ENCODE measurements at regions not wholly inside any gene's neighbourhood (a gene's known extent, or its start where the extent isn't known, plus 50 kb on each side); places are given as distances from the start of the nearest gene placed in this dataset.
A peak's percentile ranks its signal among the peaks of the same experiment; 100 is the strongest.
"Not testable (repeated sequence)": the region's sequence is repeated elsewhere in the genome, so short reads cannot be mapped to it uniquely, and the experiment has no call there.

- DNase-seq = no peak
Measured at GRCh38 chr5:36482812-36483211, 123.6 kb upstream of the SLC1A3 start.

DNA sequence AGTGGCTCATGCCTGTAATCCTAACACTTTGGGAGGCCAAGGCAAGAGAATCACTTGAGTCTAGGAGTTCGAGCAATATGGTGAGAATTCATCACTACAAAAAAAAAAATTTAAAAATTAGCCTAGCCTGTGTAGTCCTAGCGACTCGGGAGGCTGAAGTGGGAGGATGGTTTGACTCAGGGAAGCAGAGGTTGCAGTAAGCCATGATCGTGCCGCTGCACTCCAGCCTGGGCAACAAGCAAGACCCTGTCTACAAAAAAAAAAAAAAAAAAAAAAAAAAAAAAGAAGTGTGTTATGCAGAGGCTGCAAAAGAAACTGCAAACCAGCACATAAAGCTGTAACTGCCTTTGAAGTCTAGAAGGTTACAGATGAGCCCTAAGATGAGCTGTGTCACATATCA is 116.9 kb upstream of the SLC1A3 start:
- DNase-seq = no peak

- no peak for DNase-seq
Measured at GRCh38 chr5:36491856-36492255, 114.5 kb upstream of the SLC1A3 start.

DNA sequence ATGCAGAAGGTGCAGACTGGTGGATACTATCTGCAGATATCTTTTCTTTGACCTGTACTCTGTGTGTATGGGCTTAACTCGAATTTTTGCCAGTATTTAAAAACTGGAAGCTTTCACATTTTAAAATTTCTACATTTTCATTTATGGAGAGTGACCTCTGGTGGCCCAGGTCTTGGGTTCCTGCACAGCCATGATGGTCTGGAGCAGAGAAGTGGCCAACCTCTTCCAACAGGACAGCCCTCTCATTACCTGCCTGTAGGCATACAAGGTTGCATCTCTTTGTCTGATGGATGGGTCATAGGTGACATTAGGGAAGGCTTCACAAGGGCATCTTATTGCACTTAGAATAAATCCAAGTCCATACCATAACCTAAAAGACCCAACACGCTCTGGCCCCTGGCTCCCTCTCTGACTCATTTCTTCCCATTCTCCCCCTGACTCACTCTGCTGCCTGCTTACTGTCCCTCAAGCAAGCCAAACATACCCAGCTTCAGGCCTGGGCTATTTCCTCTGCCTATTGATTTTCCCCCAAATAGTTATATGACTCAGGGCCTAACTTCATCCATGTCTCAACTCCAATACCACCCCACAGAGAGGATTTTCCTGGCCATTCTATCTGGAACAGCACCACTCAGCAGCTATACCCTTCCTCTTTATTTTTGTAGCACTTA is 113.3 kb upstream of the SLC1A3 start:
- no peak for DNase-seq

- DNase-seq = no peak
Measured at GRCh38 chr5:36494028-36494427, 112.4 kb upstream of the SLC1A3 start.

DNA sequence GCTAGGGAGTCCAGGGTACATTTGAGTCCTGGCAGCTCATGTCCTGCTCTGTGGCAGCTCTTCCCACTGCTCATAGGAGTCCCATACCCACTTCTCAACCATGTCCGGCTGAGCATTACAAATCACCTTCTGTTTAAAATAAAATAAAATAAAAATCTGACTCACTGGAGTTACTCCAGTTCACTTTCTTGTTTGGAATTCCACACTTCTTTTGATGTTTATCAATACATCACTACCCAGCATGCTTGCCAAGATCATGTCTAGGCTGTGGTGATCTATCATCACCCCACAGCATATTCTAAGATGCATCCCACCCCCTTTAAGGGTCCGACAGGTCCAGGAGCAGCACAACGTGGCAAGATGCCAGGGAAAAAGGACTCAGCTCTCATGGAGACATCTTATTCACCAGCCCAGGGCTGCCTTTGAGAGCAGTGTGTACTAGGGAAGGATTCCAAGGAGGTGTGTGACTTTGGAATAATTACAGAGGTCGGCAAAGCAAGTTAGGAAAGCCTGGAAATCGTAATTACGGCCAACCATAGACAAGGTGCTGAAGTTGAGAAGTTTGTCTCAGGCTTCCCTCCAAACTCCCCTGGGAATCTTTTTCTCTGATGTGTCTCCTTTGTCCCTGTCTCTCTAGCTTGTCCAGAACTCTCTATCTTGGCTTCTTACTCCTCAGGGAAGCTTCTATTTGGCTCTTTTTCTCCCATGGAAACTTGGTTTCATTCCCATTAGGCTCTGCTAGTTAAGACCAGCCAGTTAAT is 111.4 kb upstream of the SLC1A3 start:
- DNase-seq = no peak

- no peak for DNase-seq
Measured at GRCh38 chr5:36495611-36496010, 110.8 kb upstream of the SLC1A3 start.

GRCh38 chr5:36496471-36496870 is 109.9 kb upstream of the SLC1A3 start:
- DNase-seq = no peak

- no peak for DNase-seq
Measured at GRCh38 chr5:36502608-36503007, 103.8 kb upstream of the SLC1A3 start.

DNA sequence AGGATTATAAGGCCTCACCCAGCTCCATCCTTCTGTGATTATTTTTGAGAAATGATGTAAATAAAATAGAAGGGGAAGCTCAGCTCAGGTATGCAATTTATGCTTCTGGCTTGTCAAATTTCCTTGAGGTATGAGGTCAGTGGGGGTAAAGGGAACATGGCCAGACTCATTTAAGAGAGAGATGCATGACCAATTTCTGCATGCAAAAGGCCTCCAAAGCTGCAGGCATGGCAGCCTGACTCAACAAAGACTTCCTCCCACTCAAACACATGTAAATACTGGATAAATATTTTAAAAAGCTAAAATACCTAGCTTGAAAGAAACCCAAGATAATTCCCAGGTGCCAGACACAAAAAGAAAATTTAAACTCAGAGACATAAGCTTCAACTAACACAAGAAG is 101.4 kb upstream of the SLC1A3 start:
- no peak for DNase-seq

DNA sequence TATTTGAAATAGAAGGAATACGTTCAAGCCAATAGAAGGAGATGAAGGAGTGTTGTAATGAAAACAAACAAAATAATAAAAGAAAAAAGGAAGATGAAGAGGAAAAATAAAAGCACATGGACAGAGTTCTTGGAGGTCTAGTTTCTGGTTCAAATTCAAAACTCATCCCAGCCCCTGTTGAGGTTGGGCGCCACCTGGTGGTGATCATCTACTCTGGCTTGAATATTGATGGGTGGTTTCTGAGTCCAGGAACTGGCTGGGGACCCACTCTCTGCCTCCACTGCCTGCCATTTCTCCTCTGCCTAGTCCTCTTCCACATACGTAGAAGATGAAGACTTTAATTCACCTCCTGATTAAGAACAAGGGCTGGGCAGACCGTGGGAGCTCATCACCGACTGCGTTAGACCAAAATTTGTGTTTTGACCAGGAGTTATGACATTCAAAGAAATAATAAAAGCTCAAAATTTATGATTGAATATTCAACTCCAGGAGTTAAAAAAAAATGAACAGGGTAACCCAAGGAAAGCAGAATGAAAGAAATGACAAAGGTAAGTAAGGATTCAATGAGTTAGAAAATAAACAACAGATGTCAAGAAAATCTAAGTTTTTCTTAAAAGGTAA is 99.0 kb upstream of the SLC1A3 start:
- peak; percentile 75 for DNase-seq

DNA sequence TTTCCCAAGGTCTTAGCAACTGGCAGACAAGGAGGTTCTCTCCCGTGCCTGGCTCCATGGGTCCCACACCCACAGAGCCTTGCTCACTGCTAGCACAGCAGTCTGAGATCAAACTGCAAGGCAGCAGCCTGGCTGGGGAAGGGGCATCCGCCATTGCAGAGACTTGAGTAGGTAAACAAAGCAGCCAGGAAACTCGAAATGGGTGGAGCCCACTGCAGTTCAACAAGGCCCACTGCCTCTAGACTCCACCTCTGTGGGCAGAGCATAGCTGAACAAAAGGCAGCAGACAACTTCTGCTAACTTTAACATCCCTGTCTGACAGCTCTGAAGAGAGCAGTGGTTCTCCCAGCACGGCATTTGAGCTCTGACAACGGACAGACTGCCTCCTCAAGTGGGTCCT is 98.1 kb upstream of the SLC1A3 start:
- DNase-seq = not testable (repeated sequence)

GRCh38 chr5:36513647-36514046 is 92.8 kb upstream of the SLC1A3 start:
- not testable (repeated sequence) for DNase-seq

DNA sequence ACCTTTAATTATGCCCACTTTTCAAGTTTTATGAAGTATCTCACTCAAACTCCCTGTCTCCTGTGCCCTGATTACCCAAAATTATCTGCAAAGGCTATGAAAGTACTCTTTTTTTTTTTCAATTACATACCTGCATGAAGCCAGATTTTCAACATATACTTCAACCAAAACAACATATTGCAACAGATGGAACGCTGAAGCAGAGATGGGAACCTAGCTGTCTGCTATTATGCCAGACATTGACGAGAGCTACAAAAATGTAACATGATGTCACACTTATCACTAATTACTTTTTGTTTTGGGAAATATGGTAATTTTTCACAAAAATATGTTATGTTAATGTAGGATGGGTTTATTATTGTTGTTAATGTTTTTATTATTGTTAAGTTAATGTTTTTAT is 86.5 kb upstream of the SLC1A3 start:
- DNase-seq = no peak

DNA sequence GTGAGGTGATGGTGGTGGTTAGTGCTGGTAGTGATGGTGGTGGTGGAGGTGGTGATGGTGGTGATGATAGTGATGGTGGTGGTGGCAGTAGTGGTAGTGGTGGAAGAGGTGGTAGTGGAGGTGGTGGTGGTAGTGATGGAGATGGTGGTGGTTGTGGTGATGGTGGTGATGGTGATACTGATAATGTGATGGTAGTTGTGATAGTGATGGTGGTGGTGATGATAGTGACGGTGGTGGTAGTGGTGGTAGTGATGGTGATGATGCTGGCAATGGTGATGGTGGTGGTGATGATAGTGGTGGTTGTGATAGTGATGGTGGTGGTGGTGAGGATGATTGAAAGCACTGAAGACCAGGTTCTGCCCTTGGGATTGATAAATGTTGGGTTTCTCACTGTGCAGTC is 85.2 kb upstream of the SLC1A3 start:
- no peak for DNase-seq

DNA sequence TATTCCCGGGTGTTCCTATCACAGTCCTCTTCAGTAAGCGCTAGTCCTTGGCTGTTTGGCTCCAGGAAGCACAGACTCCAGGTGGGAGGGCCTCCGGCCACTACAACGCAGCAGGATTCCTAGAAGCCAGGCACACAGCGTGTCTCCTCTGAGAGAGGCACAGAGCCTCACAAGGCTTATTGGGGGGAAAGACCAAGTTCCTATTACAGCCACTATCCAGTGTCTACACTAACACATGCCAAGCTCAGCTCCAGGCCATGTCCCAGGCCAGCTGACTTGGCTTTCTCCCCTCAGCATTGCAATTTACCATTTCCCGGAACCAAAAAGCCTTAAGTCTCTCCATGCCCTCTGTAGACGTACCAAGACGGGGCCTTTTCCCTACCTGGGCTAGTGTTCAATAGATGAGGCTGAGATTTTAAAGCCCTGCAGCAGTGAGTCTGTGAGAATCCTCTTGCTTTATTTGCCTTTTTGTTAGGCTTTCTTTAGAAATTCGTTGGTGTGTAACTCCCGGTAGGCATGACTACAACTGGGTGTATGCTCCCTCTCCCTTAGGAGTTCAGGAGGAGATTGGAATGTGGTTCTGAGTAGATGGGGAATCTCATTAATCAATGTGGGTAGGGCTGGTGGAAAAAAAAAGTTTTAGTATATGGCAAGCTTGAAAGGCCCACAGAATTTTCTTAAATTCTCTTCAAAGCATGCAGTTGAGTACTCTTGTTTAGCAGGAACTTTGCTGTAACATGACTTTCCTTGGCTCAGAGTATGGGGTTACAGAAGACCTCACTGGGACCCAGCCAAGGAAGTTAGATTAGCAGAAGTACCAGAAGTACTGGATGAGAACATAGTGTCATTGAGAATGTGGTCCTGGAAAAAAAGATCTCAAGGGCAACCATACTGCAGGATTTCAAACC is 84.3 kb upstream of the SLC1A3 start:
- DNase-seq = no peak

DNA sequence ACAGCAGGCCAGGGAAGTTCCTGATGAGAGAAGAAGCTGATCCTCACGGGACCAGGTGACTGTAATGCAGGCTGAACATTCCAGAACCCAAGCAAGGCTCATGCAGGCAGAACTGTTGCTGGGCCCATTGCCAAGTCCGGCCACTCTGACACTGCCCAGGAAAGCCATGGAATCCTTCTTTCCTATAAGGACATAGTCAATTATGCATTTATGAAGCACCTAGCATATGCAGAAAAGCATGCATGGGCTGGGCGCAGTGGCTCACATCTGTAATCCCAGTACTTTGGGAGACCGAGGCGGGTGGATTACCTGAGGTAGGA is 83.7 kb upstream of the SLC1A3 start:
- DNase-seq = no peak

DNA sequence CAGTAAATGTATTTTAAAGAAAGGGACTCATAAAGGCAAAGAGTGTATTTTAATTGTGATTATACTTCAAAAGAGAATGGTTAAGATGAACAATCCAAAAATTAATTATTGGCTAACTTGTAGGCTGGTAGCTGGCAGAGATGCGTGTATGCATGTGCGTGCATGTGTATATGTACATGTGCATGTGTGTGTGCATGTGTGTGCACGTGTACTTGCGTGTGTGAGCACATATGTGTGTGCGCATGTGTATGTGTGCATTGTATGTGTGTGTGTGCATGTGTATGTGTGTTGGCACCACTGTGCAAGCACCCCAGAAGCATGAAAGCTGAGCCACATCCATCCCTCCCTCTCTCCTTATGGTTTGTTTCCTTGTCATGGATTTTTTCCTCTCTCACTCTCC is 83.0 kb upstream of the SLC1A3 start:
- no peak for DNase-seq

DNA sequence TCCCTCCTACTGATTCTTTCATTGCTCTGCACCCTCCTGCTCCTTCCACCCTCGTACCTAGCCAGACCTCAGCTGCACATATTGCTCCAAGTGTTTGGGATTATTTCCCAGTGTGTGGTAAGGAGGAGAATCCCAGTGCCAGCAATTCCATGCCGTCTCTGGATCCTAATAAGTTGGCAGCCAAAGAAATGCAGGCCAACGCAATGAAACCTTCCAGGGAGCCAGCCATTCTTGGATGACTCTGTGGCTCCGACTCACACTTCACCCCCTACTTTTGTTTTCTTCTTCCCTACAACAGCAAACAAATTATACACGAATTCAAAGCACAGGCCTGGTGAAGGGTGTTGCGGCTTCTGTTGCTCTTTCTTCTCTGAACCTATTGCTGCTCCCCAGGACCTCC is 82.5 kb upstream of the SLC1A3 start:
- DNase-seq = no peak

DNA sequence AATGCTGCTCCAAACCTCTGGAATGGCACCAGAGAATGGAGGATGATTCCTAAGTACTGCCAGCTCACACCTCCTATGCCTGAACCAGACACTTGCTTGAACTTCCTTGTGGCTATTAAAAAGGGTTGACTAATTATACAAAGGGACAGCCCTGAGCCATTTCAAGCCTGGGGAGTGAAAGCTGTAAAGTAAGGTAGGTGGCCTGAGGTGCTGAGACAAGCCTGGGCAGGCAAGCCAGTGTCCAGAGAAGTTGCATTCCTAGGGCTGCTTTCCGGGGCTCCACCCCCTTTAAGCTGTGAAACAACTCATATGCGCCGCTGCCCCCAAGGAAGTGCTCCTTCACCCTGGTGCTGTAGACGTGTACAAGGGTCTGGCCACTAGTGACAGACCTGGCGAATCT is 79.9 kb upstream of the SLC1A3 start:
- DNase-seq = no peak

GRCh38 chr5:36528588-36528987 is 77.8 kb upstream of the SLC1A3 start:
- DNase-seq = no peak

DNA sequence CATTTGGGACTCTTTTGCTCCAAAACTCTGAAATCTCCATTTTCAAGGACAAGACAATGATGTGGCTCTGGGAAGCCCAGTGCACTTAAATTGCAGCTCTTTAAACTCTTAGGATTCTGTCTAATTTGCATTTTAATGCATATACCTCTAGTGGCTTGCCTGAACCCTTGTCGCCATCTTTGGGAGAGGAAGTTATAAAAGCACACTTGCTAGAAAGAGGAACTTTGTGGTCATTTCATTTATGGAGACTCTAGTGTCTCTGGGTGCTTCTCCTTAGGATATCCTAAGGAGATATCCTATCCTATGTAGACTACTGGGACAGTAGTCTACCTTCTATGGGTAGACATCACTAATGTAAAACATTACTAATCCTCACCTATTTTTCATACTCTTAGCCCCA is 77.3 kb upstream of the SLC1A3 start:
- no peak for DNase-seq

GRCh38 chr5:36530215-36530614 is 76.2 kb upstream of the SLC1A3 start:
- no peak for DNase-seq

All from stimulated activated CD4-positive, alpha-beta T cell treated with anti-CD3 and anti-CD28 coated beads, Interleukin-4, amount 100 ng/mL, for 24 hours (primary cell).